ENCODE measurements at regions not wholly inside any gene's neighbourhood (a gene's known extent, or its start where the extent isn't known, plus 50 kb on each side); places are given as distances from the start of the nearest gene placed in this dataset.

GRCh38 chr6:26197636-26197932 is 110.4 kb downstream of the HFE start:
- H3K36me3 ChIP-seq (ENCODE audit: control insufficient read depth, insufficient read depth, low read length) = no peaks in the 10 kb centered on the region
- H3K27me3 ChIP-seq (ENCODE audit: control insufficient read depth, insufficient read depth, low read length) = no peaks in the 10 kb centered on the region
- peak overlapping the region; percentile 54 for H3K4me3 ChIP-seq (ENCODE audit: low read depth, low read length)
- DNase-seq (ENCODE audit: low read depth) = no peak
- no peak for TF ChIP-seq CTCF (IDR thresholded peaks at IDR 0.05; ENCODE audit: insufficient read depth, low read length, poor library complexity, severe bottlenecking)

- no peaks in the 10 kb centered on the region for H3K36me3 ChIP-seq (ENCODE audit: control insufficient read depth, insufficient read depth, low read length)
- peak; percentile 10 for TF ChIP-seq CTCF (IDR thresholded peaks at IDR 0.05; ENCODE audit: insufficient read depth, low read length, poor library complexity, severe bottlenecking)
- no peak for DNase-seq (ENCODE audit: low read depth)
- no peaks in the 10 kb centered on the region for H3K27me3 ChIP-seq (ENCODE audit: control insufficient read depth, insufficient read depth, low read length)
- H3K4me3 ChIP-seq (ENCODE audit: low read depth, low read length) = peak overlapping the region; percentile 54
These were observed 110.9 kb downstream of the HFE start for GRCh38 chr6:26197933-26198721.

GRCh38 chr6:26198722-26199056 is 111.5 kb downstream of the HFE start:
- no peak for DNase-seq (ENCODE audit: low read depth)
- peak overlapping the region; percentile 54 for H3K4me3 ChIP-seq (ENCODE audit: low read depth, low read length)
- no peak for TF ChIP-seq CTCF (IDR thresholded peaks at IDR 0.05; ENCODE audit: insufficient read depth, low read length, poor library complexity, severe bottlenecking)
- no peaks in the 10 kb centered on the region for H3K27me3 ChIP-seq (ENCODE audit: control insufficient read depth, insufficient read depth, low read length)
- no peaks in the 10 kb centered on the region for H3K36me3 ChIP-seq (ENCODE audit: control insufficient read depth, insufficient read depth, low read length)

GRCh38 chr6:26199057-26199772 is 112.0 kb downstream of the HFE start:
- Histone ChIP-seq H3K27me3 (ENCODE audit: control insufficient read depth, insufficient read depth, low read length) (no peaks in the 10 kb centered on the region), H3K4me3 (ENCODE audit: low read depth, low read length) (peak overlapping the region; percentile 54), H3K36me3 (ENCODE audit: control insufficient read depth, insufficient read depth, low read length) (no peaks in the 10 kb centered on the region)
- no peak for TF ChIP-seq CTCF (IDR thresholded peaks at IDR 0.05; ENCODE audit: insufficient read depth, low read length, poor library complexity, severe bottlenecking)
- no peak for DNase-seq (ENCODE audit: low read depth)

- Histone ChIP-seq H3K36me3 (ENCODE audit: control insufficient read depth, insufficient read depth, low read length) (no peaks in the 10 kb centered on the region), H3K4me3 (ENCODE audit: low read depth, low read length) (peak overlapping the region; percentile 54), H3K27me3 (ENCODE audit: control insufficient read depth, insufficient read depth, low read length) (no peaks in the 10 kb centered on the region)
- DNase-seq (ENCODE audit: low read depth) = no peak
- no peak for TF ChIP-seq CTCF (IDR thresholded peaks at IDR 0.05; ENCODE audit: insufficient read depth, low read length, poor library complexity, severe bottlenecking)
These were observed 112.8 kb downstream of the HFE start for GRCh38 chr6:26199773-26200764.

Measured in kidney epithelial cell (primary cell).